PC-3 (cell line): ENCODE measurements at regions not wholly inside any gene's neighbourhood (a gene's known extent, or its start where the extent isn't known, plus 50 kb on each side); places are given as distances from the start of the nearest gene placed in this dataset.
"Not testable (repeated sequence)": the region's sequence is repeated elsewhere in the genome, so short reads cannot be mapped to it uniquely, and the experiment has no call there.

Source experiments
- ATAC-seq: fragments of 200-7000 bp; cut with Tn5 transposase; 2 replicates; pipeline ENCODE4 v1.9.1; 2020; ENCODE audit warnings: mild to moderate bottlenecking, moderate library complexity
- BruUV-seq: library from RNA; stranded (reverse); fragments of 400-500 nt; replicated peaks from 2 replicates; lab custom pipeline; 2021; lab: Mats Ljungman, UMichigan
- CTCF ChIA-PET: fragments of 300-600 bp; sonication (Branson Sonifier 250); formaldehyde crosslinking; loops from one replicate; lab custom pipeline; 2022; ENCODE audit warnings: antibody characterized with exemption; lab: Charles Lee
- POLR2A ChIA-PET: fragments of 300-600 bp; sonication (Branson Sonifier 250); formaldehyde crosslinking; loops from one replicate; lab custom pipeline; 2022; ENCODE audit warnings: antibody characterized with exemption; ENCODE audit not compliant: unreplicated experiment; lab: Charles Lee
- DNase-seq: peaks from one replicate; pipeline ENCODE4 v3.0.0-alpha.2; 2015
- H2AFZ ChIP-seq: fragments of 300-600 bp; sonication (generic); 2 replicates; pipeline ENCODE4 v1.6.0; 2016; ENCODE audit warnings: antibody characterized with exemption, low read length
- H3F3A ChIP-seq: fragments of 300-600 bp; sonication (generic); one replicate; pipeline ENCODE4 v1.6.0; 2017; ENCODE audit warnings: antibody characterized with exemption, low read length, control low read depth, mild to moderate bottlenecking; ENCODE audit not compliant: unreplicated experiment
- H3K27ac ChIP-seq: fragments of 300-600 bp; sonication (generic); 2 replicates; pipeline ENCODE4 v1.5.1; 2016; ENCODE audit warnings: mild to moderate bottlenecking, low read length
- H3K27me3 ChIP-seq: fragments of 300-600 bp; sonication (generic); 2 replicates; pipeline ENCODE4 v1.6.1; 2016; ENCODE audit warnings: low read length, mixed read lengths
- H3K36me3 ChIP-seq: fragments of 300-600 bp; sonication (generic); 2 replicates; pipeline ENCODE4 v1.6.1; 2016; ENCODE audit warnings: low read depth, mixed run types, low read length, mixed read lengths
- H3K4me1 ChIP-seq: fragments of 300-600 bp; sonication (generic); 2 replicates; pipeline ENCODE4 v1.5.1; 2016; ENCODE audit warnings: low read length; ENCODE audit not compliant: insufficient read depth
- H3K4me2 ChIP-seq: fragments of 300-600 bp; sonication (generic); 2 replicates; pipeline ENCODE4 v1.6.0; 2016; ENCODE audit warnings: low read length
- H3K4me3 ChIP-seq: fragments of 300-600 bp; sonication (generic); 2 replicates; pipeline ENCODE4 v1.5.1; 2016; ENCODE audit warnings: mild to moderate bottlenecking, low read length, mixed read lengths
- H3K79me2 ChIP-seq: fragments of 300-600 bp; sonication (generic); 2 replicates; pipeline ENCODE4 v1.6.1; 2017; ENCODE audit warnings: low read length, mixed read lengths
- H3K9ac ChIP-seq: fragments of 300-600 bp; sonication (generic); 2 replicates; pipeline ENCODE4 v1.6.0; 2016; ENCODE audit warnings: mild to moderate bottlenecking, low read length
- H3K9me2 ChIP-seq: fragments of 300-600 bp; sonication (generic); replicated peaks from 2 replicates; pipeline ENCODE4 v1.6.1; 2016; ENCODE audit warnings: mixed run types, low read length, mixed read lengths
- H3K9me3 ChIP-seq: fragments of 300-600 bp; sonication (generic); 2 replicates; pipeline ENCODE4 v1.6.1; 2016; ENCODE audit warnings: low read length, mixed read lengths
- H4K20me1 ChIP-seq: fragments of 300-600 bp; sonication (generic); 2 replicates; pipeline ENCODE4 v1.6.1; 2016; ENCODE audit warnings: low read length, mixed read lengths
- CTCF ChIP-seq: fragments of 300-600 bp; sonication (generic); conservative IDR thresholded peaks from 2 replicates; pipeline ENCODE4 v1.5.1; 2017; ENCODE audit warnings: antibody characterized with exemption, low read depth, mild to moderate bottlenecking, low read length
- EZH2 ChIP-seq: fragments of 300-600 bp; sonication (generic); IDR thresholded peaks from one replicate; pipeline ENCODE4 v1.6.1; 2017; ENCODE audit warnings: antibody characterized with exemption, mild to moderate bottlenecking, low read length; ENCODE audit not compliant: unreplicated experiment
- EZH2phosphoT487 ChIP-seq: fragments of 300-600 bp; sonication (generic); IDR thresholded peaks from 2 replicates; pipeline ENCODE4 v1.6.1; 2018; ENCODE audit warnings: mild to moderate bottlenecking, antibody characterized with exemption, low read length, borderline replicate concordance
- intact Hi-C: fragments of 100-400 bp; cut with micrococcal nuclease; formaldehyde crosslinking; loops from 2 replicates; pipeline ENCODE4 v1.9.0; 2023

- Histone ChIP-seq H4K20me1 (no peaks in the 10 kb centered on the region), H3K4me2 (no peak overlapping the region), H3K9me3 (no peaks in the 10 kb centered on the region), H3F3A (no peaks in the 10 kb centered on the region), H3K4me3 (no peak overlapping the region), H2AFZ (no peak overlapping the region), H3K9me2 (no peaks in the 10 kb centered on the region), H3K9ac (no peak overlapping the region), H3K4me1 (no peaks in the 10 kb centered on the region), H3K27me3 (no peaks in the 10 kb centered on the region; the same call in 1 of the 2 replicates), H3K36me3 (no peaks in the 10 kb centered on the region), H3K79me2 (no peaks in the 10 kb centered on the region), H3K27ac (no peak overlapping the region)
- ChIA-PET POLR2A (no interaction called here), CTCF (no interaction called here)
- no TSS peak for BruUV-seq
- intact Hi-C loops: no loop called here
- ATAC-seq (no peak), DNase-seq (no peak)
- TF ChIP-seq EZH2 (no peak), EZH2phosphoT487 (no peak), CTCF (no peak)
These were observed 346.3 kb upstream of the SULF2 start for GRCh38 chr20:48131581-48131980.

- no peaks in the 10 kb centered on the region for H3K36me3 ChIP-seq
- BruUV-seq: no TSS peak
- H3K4me2 ChIP-seq: no peak overlapping the region
- DNase-seq (no peak), ATAC-seq (no peak)
- H3F3A ChIP-seq: no peaks in the 10 kb centered on the region
- no peak overlapping the region for H2AFZ ChIP-seq
- no peaks in the 10 kb centered on the region for H3K4me1 ChIP-seq
- no peaks in the 10 kb centered on the region for H4K20me1 ChIP-seq
- H3K9me3 ChIP-seq: no peaks in the 10 kb centered on the region
- no peak overlapping the region for H3K9ac ChIP-seq
- intact Hi-C loops: no loop called here
- POLR2A ChIA-PET: no interaction called here
- no peaks in the 10 kb centered on the region for H3K79me2 ChIP-seq
- no peak overlapping the region for H3K4me3 ChIP-seq
- CTCF ChIA-PET: no interaction called here
- no peak overlapping the region for H3K27ac ChIP-seq
- TF ChIP-seq CTCF: no peak
- no peak for TF ChIP-seq EZH2
- no peak for TF ChIP-seq EZH2phosphoT487
- peaks cover 15% of the 10 kb centered on the region for H3K27me3 ChIP-seq
- no peaks in the 10 kb centered on the region for H3K9me2 ChIP-seq
These were observed 344.2 kb upstream of the SULF2 start for GRCh38 chr20:48129345-48129942.

GRCh38 chr20:48128436-48128835 lies 343.2 kb upstream of the SULF2 start:
- peaks cover 25% of the 10 kb centered on the region for H3K27me3 ChIP-seq
- H3K9ac ChIP-seq: no peak overlapping the region
- no TSS peak for BruUV-seq
- ChIA-PET POLR2A (interaction anchor here (0.5 kb wide), 1 partner anchor 464 kb away, joined by 4 read pairs; no protein-coding TSS in a partner anchor), CTCF (no interaction called here)
- no peak overlapping the region for H3K4me2 ChIP-seq
- DNase-seq: peak; percentile 52
- no peak overlapping the region for H2AFZ ChIP-seq
- intact Hi-C loops: no loop called here
- H3K9me3 ChIP-seq: no peaks in the 10 kb centered on the region
- no peak overlapping the region for H3K27ac ChIP-seq
- H3K79me2 ChIP-seq: no peaks in the 10 kb centered on the region
- no peaks in the 10 kb centered on the region for H4K20me1 ChIP-seq
- H3K4me3 ChIP-seq: no peak overlapping the region
- ATAC-seq: peak; percentile 62
- TF ChIP-seq EZH2 (no peak), CTCF (no peak), EZH2phosphoT487 (no peak)
- no peaks in the 10 kb centered on the region for H3F3A ChIP-seq
- H3K4me1 ChIP-seq: no peaks in the 10 kb centered on the region
- no peaks in the 10 kb centered on the region for H3K9me2 ChIP-seq
- no peaks in the 10 kb centered on the region for H3K36me3 ChIP-seq

GRCh38 chr20:48127964-48128363 lies 342.7 kb upstream of the SULF2 start:
- H3K4me1 ChIP-seq, POLR2A ChIA-PET, H3K36me3 ChIP-seq, H3K9me2 ChIP-seq, H4K20me1 ChIP-seq, H3K79me2 ChIP-seq, intact Hi-C loops, H3K4me3 ChIP-seq, DNase-seq, BruUV-seq, H3F3A ChIP-seq, H3K27ac ChIP-seq, H3K9me3 ChIP-seq, H3K9ac ChIP-seq, ATAC-seq, CTCF ChIA-PET, H2AFZ ChIP-seq, H3K4me2 ChIP-seq: not testable (repeated sequence)
- H3K27me3 ChIP-seq: peaks cover 30% of the 10 kb centered on the region

- BruUV-seq, DNase-seq, H3K36me3 ChIP-seq, H3F3A ChIP-seq, CTCF ChIA-PET, H3K9me3 ChIP-seq, H3K9ac ChIP-seq, H3K9me2 ChIP-seq, H3K79me2 ChIP-seq, H3K4me1 ChIP-seq, POLR2A ChIA-PET, H3K4me3 ChIP-seq, intact Hi-C loops, H3K4me2 ChIP-seq, H3K27ac ChIP-seq, H4K20me1 ChIP-seq, H2AFZ ChIP-seq, ATAC-seq: not testable (repeated sequence)
- H3K27me3 ChIP-seq: peaks cover 37% of the 10 kb centered on the region
These were observed 341.9 kb upstream of the SULF2 start for GRCh38 chr20:48127133-48127532.
